Astrocyte (in vitro differentiated cells and primary cell): ENCODE measurements at regions not wholly inside any gene's neighbourhood (a gene's known extent, or its start where the extent isn't known, plus 50 kb on each side); places are given as distances from the start of the nearest gene placed in this dataset.

Experiments
- DNase-seq: peaks from one replicate; pipeline ENCODE4 v3.0.0-alpha.2; 2010; ENCODE audit warnings: low read depth
- FAIRE-seq: peaks from 2 replicates; lab custom pipeline; 2011; peaks lifted over from hg19 to GRCh38; lab: Jason Lieb, UNC
- H2AFZ ChIP-seq: 2 replicates; pipeline ENCODE4 v1.6.0; 2012; ENCODE audit warnings: low read depth, low read length, inconsistent platforms
- H3K27ac ChIP-seq: 2 replicates; pipeline ENCODE4 v1.5.1; 2011; ENCODE audit warnings: low read depth, low read length, inconsistent platforms
- H3K27me3 ChIP-seq: 2 replicates; pipeline ENCODE4 v1.6.0; 2011; ENCODE audit warnings: low read length, inconsistent platforms; ENCODE audit not compliant: insufficient read depth
- H3K36me3 ChIP-seq: 2 replicates; pipeline ENCODE4 v1.5.1; 2011; ENCODE audit warnings: low read length, inconsistent platforms; ENCODE audit not compliant: insufficient read depth
- H3K4me1 ChIP-seq: 2 replicates; pipeline ENCODE4 v1.5.1; 2011; ENCODE audit warnings: low read length, inconsistent platforms; ENCODE audit not compliant: insufficient read depth
- H3K4me2 ChIP-seq: 2 replicates; pipeline ENCODE4 v1.6.0; 2012; ENCODE audit warnings: low read length, inconsistent platforms
- H3K4me3 ChIP-seq: 2 replicates; pipeline ENCODE4 v1.5.1; 2011; ENCODE audit warnings: low read depth, mild to moderate bottlenecking, low read length, inconsistent platforms; ENCODE audit not compliant: insufficient read depth
- H3K79me2 ChIP-seq: 2 replicates; pipeline ENCODE4 v1.6.0; 2012; ENCODE audit warnings: mild to moderate bottlenecking, low read length, inconsistent platforms; ENCODE audit not compliant: insufficient read depth
- H3K9ac ChIP-seq: 2 replicates; pipeline ENCODE4 v1.6.0; 2012; ENCODE audit warnings: mild to moderate bottlenecking, low read length, inconsistent platforms
- H3K9me3 ChIP-seq: 2 replicates; pipeline ENCODE4 v1.5.1; 2012; ENCODE audit warnings: low read depth, mild to moderate bottlenecking, low read length, inconsistent platforms; ENCODE audit not compliant: insufficient read depth
- H4K20me1 ChIP-seq: 2 replicates; pipeline ENCODE4 v1.6.0; 2012; ENCODE audit warnings: low read length, inconsistent platforms; ENCODE audit not compliant: insufficient read depth
- H3K27ac Mint-ChIP-seq: one replicate; pipeline ENCODE4 v1.8.0; 2021; ENCODE audit warnings: mild to moderate bottlenecking, mixed read lengths; ENCODE audit not compliant: unreplicated experiment
- H3K27me3 Mint-ChIP-seq: one replicate; pipeline ENCODE4 v1.8.0; 2021; ENCODE audit warnings: low read depth, mixed read lengths; ENCODE audit not compliant: unreplicated experiment
- H3K36me3 Mint-ChIP-seq: one replicate; pipeline ENCODE4 v1.8.0; 2021; ENCODE audit warnings: low read depth, mixed read lengths; ENCODE audit not compliant: unreplicated experiment
- H3K4me1 Mint-ChIP-seq: one replicate; pipeline ENCODE4 v1.8.0; 2021; ENCODE audit warnings: low read depth, mixed read lengths; ENCODE audit not compliant: unreplicated experiment
- H3K4me3 Mint-ChIP-seq: one replicate; pipeline ENCODE4 v1.8.0; 2021; ENCODE audit warnings: mild to moderate bottlenecking, moderate library complexity, mixed read lengths; ENCODE audit not compliant: unreplicated experiment
- H3K9me3 Mint-ChIP-seq: one replicate; pipeline ENCODE4 v1.8.0; 2021; ENCODE audit warnings: mild to moderate bottlenecking, mixed read lengths; ENCODE audit not compliant: unreplicated experiment
- EZH2 ChIP-seq: IDR thresholded peaks from 2 replicates; pipeline ENCODE4 v1.6.1; 2012; ENCODE audit warnings: mild to moderate bottlenecking, low read length, inconsistent platforms; ENCODE audit not compliant: insufficient read depth
- TF ChIP-seq, protein P1 (sequence below): IDR thresholded peaks from 2 replicates; pipeline ENCODE4 v1.5.1; 2011; ENCODE audit warnings: low read depth, mild to moderate bottlenecking, inconsistent platforms, low read length, moderate library complexity; ENCODE audit not compliant: insufficient read depth

GRCh38 chr18:11283479-11284161 lies 134.3 kb upstream of the PIEZO2 start:
- H3K4me3 ChIP-seq = no peak overlapping the region
- no peaks in the 10 kb centered on the region for H3K27me3 ChIP-seq
- H3K36me3 ChIP-seq = no peaks in the 10 kb centered on the region
- TF ChIP-seq EZH2 = no peak
- TF ChIP-seq, protein P1, sequence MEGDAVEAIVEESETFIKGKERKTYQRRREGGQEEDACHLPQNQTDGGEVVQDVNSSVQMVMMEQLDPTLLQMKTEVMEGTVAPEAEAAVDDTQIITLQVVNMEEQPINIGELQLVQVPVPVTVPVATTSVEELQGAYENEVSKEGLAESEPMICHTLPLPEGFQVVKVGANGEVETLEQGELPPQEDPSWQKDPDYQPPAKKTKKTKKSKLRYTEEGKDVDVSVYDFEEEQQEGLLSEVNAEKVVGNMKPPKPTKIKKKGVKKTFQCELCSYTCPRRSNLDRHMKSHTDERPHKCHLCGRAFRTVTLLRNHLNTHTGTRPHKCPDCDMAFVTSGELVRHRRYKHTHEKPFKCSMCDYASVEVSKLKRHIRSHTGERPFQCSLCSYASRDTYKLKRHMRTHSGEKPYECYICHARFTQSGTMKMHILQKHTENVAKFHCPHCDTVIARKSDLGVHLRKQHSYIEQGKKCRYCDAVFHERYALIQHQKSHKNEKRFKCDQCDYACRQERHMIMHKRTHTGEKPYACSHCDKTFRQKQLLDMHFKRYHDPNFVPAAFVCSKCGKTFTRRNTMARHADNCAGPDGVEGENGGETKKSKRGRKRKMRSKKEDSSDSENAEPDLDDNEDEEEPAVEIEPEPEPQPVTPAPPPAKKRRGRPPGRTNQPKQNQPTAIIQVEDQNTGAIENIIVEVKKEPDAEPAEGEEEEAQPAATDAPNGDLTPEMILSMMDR = no peak
- H3K4me2 ChIP-seq = no peak overlapping the region
- no peaks in the 10 kb centered on the region for H3K36me3 Mint-ChIP-seq
- FAIRE-seq (no peak), DNase-seq (no peak)
- H2AFZ ChIP-seq = no peak overlapping the region
- H3K79me2 ChIP-seq = no peaks in the 10 kb centered on the region
- H3K27ac ChIP-seq = no peak overlapping the region
- peaks cover 7% of the 10 kb centered on the region for H3K27me3 Mint-ChIP-seq
- H3K9ac ChIP-seq = no peak overlapping the region
- H3K4me1 Mint-ChIP-seq = no peaks in the 10 kb centered on the region
- no peak overlapping the region for H3K27ac Mint-ChIP-seq
- no peaks in the 10 kb centered on the region for H4K20me1 ChIP-seq
- peaks cover 2% of the 10 kb centered on the region for H3K9me3 Mint-ChIP-seq
- H3K4me1 ChIP-seq = no peaks in the 10 kb centered on the region
- H3K4me3 Mint-ChIP-seq = no peak overlapping the region
- no peaks in the 10 kb centered on the region for H3K9me3 ChIP-seq

GRCh38 chr18:11279461-11279860 lies 130.1 kb upstream of the PIEZO2 start:
- H3K4me2 ChIP-seq = no peak overlapping the region
- H2AFZ ChIP-seq = no peak overlapping the region
- no peaks in the 10 kb centered on the region for H3K4me1 Mint-ChIP-seq
- H3K4me3 ChIP-seq = no peak overlapping the region
- H3K4me1 ChIP-seq = no peaks in the 10 kb centered on the region
- no peak overlapping the region for H3K4me3 Mint-ChIP-seq
- H4K20me1 ChIP-seq = no peaks in the 10 kb centered on the region
- peaks cover 8% of the 10 kb centered on the region for H3K27me3 Mint-ChIP-seq
- no peak overlapping the region for H3K9ac ChIP-seq
- DNase-seq (no peak), FAIRE-seq (no peak)
- H3K79me2 ChIP-seq = no peaks in the 10 kb centered on the region
- no peaks in the 10 kb centered on the region for H3K27me3 ChIP-seq
- H3K36me3 ChIP-seq = no peaks in the 10 kb centered on the region
- H3K9me3 Mint-ChIP-seq = peaks cover 2% of the 10 kb centered on the region
- H3K27ac Mint-ChIP-seq = no peak overlapping the region
- TF ChIP-seq, protein P1 = no peak
- TF ChIP-seq EZH2 = no peak
- no peaks in the 10 kb centered on the region for H3K9me3 ChIP-seq
- no peaks in the 10 kb centered on the region for H3K36me3 Mint-ChIP-seq
- H3K27ac ChIP-seq = no peak overlapping the region

DNA sequence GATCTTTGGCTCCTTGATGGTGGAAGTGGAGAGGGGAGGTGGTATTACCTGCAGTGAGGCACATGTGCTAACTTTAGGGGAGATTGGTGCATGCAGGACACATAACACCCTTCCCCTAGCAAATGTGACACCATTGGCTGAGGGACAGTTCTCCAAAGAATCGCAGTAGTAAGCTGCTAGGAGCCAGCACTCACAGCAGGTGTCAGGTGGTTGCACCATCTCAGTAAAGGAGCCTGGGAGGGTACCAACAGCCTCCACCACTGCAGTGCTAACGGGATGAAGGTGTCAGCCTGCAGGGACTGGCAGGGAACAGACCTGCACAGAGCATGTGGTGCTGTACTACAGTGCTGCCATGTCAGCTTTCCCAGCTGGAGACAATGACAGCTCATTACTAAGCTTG lies 127.3 kb upstream of the PIEZO2 start:
- DNase-seq (no peak), FAIRE-seq (no peak)
- Mint-ChIP-seq H3K27ac (no peak overlapping the region), H3K4me3 (no peak overlapping the region), H3K4me1 (no peaks in the 10 kb centered on the region), H3K36me3 (no peaks in the 10 kb centered on the region), H3K27me3 (peaks cover 5% of the 10 kb centered on the region), H3K9me3 (peaks cover 2% of the 10 kb centered on the region)
- Histone ChIP-seq H3K27me3 (no peaks in the 10 kb centered on the region), H3K27ac (no peak overlapping the region), H2AFZ (no peak overlapping the region), H3K4me2 (no peak overlapping the region), H3K9me3 (no peaks in the 10 kb centered on the region), H4K20me1 (no peaks in the 10 kb centered on the region), H3K9ac (no peak overlapping the region), H3K4me1 (no peaks in the 10 kb centered on the region), H3K4me3 (no peak overlapping the region), H3K36me3 (no peaks in the 10 kb centered on the region), H3K79me2 (no peaks in the 10 kb centered on the region)
- TF ChIP-seq EZH2 = no peak
- TF ChIP-seq, protein P1 = no peak
